Trophoblast cell (in vitro differentiated cells and primary cell): ENCODE measurements at regions not wholly inside any gene's neighbourhood (a gene's known extent, or its start where the extent isn't known, plus 50 kb on each side); places are given as distances from the start of the nearest gene placed in this dataset.
"Not testable (repeated sequence)": the region's sequence is repeated elsewhere in the genome, so short reads cannot be mapped to it uniquely, and the experiment has no call there.

ENCODE experiments used
- DNase-seq, 2 donors: peaks; one replicate each; pipeline ENCODE4 v3.0.0-alpha.2; 2016
- H2AFZ ChIP-seq: 2 replicates; pipeline ENCODE4 v1.6.1; 2013; ENCODE audit warnings: low read length, moderate library complexity, mild to moderate bottlenecking; ENCODE audit not compliant: insufficient read depth, poor library complexity
- H2AK5ac ChIP-seq: 2 replicates; pipeline ENCODE4 v1.6.1; 2013; ENCODE audit warnings: mild to moderate bottlenecking, low read length
- H2BK120ac ChIP-seq: 2 replicates; pipeline ENCODE4 v1.6.1; 2013; ENCODE audit warnings: low read length, mild to moderate bottlenecking, moderate library complexity; ENCODE audit not compliant: insufficient read depth, poor library complexity
- H2BK12ac ChIP-seq: 2 replicates; pipeline ENCODE4 v1.6.1; 2013; ENCODE audit warnings: mild to moderate bottlenecking, low read length, moderate library complexity
- H2BK5ac ChIP-seq: 2 replicates; pipeline ENCODE4 v1.6.1; 2013; ENCODE audit warnings: low read length, low read depth, moderate library complexity, mild to moderate bottlenecking; ENCODE audit not compliant: poor library complexity
- H3K14ac ChIP-seq: 2 replicates; pipeline ENCODE4 v1.6.1; 2013; ENCODE audit warnings: mild to moderate bottlenecking, low read length
- H3K18ac ChIP-seq: 2 replicates; pipeline ENCODE4 v1.6.1; 2013; ENCODE audit warnings: mild to moderate bottlenecking, low read length
- H3K23ac ChIP-seq: 2 replicates; pipeline ENCODE4 v1.6.1; 2013; ENCODE audit warnings: low read length
- H3K27ac ChIP-seq: 2 replicates; pipeline ENCODE4 v1.5.1; 2013; ENCODE audit warnings: low read depth, mild to moderate bottlenecking, inconsistent platforms, low read length, moderate library complexity
- H3K27me3 ChIP-seq: 2 replicates; pipeline ENCODE4 v1.6.1; 2013; ENCODE audit warnings: inconsistent platforms, mild to moderate bottlenecking, low read length, moderate library complexity; ENCODE audit not compliant: insufficient read depth
- H3K36me3 ChIP-seq, 2 experiments: 1 replicate in 1 of 2; 2 replicates in 1 of 2; pipeline ENCODE4 v1.6.1; 2013; ENCODE audit warnings: low read length in 2 of 2, mild to moderate bottlenecking in 2 of 2, moderate library complexity in 1 of 2; ENCODE audit not compliant: insufficient read depth in 2 of 2, control insufficient read depth in 1 of 2
- H3K4ac ChIP-seq: 2 replicates; pipeline ENCODE4 v1.6.1; 2013; ENCODE audit warnings: low read depth, mild to moderate bottlenecking, low read length, moderate library complexity
- H3K4me1 ChIP-seq, 2 experiments: 1 replicate in 1 of 2; 2 replicates in 1 of 2; pipeline ENCODE4 v1.6.1; 2013; ENCODE audit warnings: low read length in 2 of 2, mild to moderate bottlenecking in 2 of 2, moderate library complexity in 1 of 2; ENCODE audit not compliant: insufficient read depth in 2 of 2, control insufficient read depth in 1 of 2
- H3K4me2 ChIP-seq: 2 replicates; pipeline ENCODE4 v1.6.1; 2013; ENCODE audit warnings: inconsistent platforms, mild to moderate bottlenecking, low read length, moderate library complexity
- H3K4me3 ChIP-seq: 2 replicates; pipeline ENCODE4 v1.5.1; 2013; ENCODE audit warnings: mild to moderate bottlenecking, low read depth, low read length, inconsistent platforms
- H3K79me1 ChIP-seq: one replicate; pipeline ENCODE4 v1.6.1; 2013; ENCODE audit warnings: low read length
- H3K79me2 ChIP-seq: 2 replicates; pipeline ENCODE4 v1.6.1; 2013; ENCODE audit warnings: low read length, mild to moderate bottlenecking; ENCODE audit not compliant: control insufficient read depth, insufficient read depth, poor library complexity
- H3K9ac ChIP-seq: 2 replicates; pipeline ENCODE4 v1.6.1; 2013; ENCODE audit warnings: mild to moderate bottlenecking, low read length
- H3K9me3 ChIP-seq: 2 replicates; pipeline ENCODE4 v1.6.1; 2013; ENCODE audit warnings: low read depth, mild to moderate bottlenecking, control low read depth, inconsistent platforms, low read length; ENCODE audit not compliant: insufficient read depth
- H4K12ac ChIP-seq: 2 replicates; pipeline ENCODE4 v1.6.1; 2013; ENCODE audit warnings: low read depth, mild to moderate bottlenecking, low read length, moderate library complexity
- H4K8ac ChIP-seq: 2 replicates; pipeline ENCODE4 v1.6.1; 2013; ENCODE audit warnings: low read depth, mild to moderate bottlenecking, low read length, moderate library complexity
- H4K91ac ChIP-seq: one replicate; pipeline ENCODE4 v1.6.1; 2013; ENCODE audit warnings: low read depth, mild to moderate bottlenecking, low read length, moderate library complexity
- WGBS: extraction: QIAGEN DNeasy Blood & Tissue Kit; methylation state at CpG from one replicate; pipeline ENCODE4 v1.1.7; 2013; ENCODE audit warnings: missing lambda C conversion rate; ENCODE audit not compliant: insufficient read length, insufficient coverage; ENCODE audit errors: extremely low coverage; 5-methylcytosine and 5-hydroxymethylcytosine counted together

GRCh38 chrX:42188730-42189129, 265.4 kb upstream of the CASK start:
- no peak overlapping the region for H3K27ac ChIP-seq
- no peak overlapping the region for H4K91ac ChIP-seq
- H3K18ac ChIP-seq, result no peak overlapping the region
- H3K4me2 ChIP-seq, result no peak overlapping the region
- H3K9me3 ChIP-seq, result no peaks in the 10 kb centered on the region
- H2BK5ac ChIP-seq, result no peak overlapping the region
- no peak overlapping the region for H3K4me3 ChIP-seq
- H3K14ac ChIP-seq, result no peak overlapping the region
- H3K79me2 ChIP-seq, result no peaks in the 10 kb centered on the region
- H3K27me3 ChIP-seq, result no peaks in the 10 kb centered on the region
- H2AFZ ChIP-seq, result no peak overlapping the region
- H3K23ac ChIP-seq, result no peak overlapping the region
- H2BK12ac ChIP-seq, result no peak overlapping the region
- H4K12ac ChIP-seq, result no peak overlapping the region
- H3K79me1 ChIP-seq, result no peaks in the 10 kb centered on the region
- DNase-seq, result no peak
- H2BK120ac ChIP-seq, result no peak overlapping the region
- no peak overlapping the region for H4K8ac ChIP-seq
- H3K36me3 ChIP-seq, result no peaks in the 10 kb centered on the region
- no CpG with 5 or more reads among the region's 5 CpGs for WGBS
- no peak overlapping the region for H3K4ac ChIP-seq
- H3K4me1 ChIP-seq, result no peaks in the 10 kb centered on the region
- H2AK5ac ChIP-seq, result no peak overlapping the region
- no peak overlapping the region for H3K9ac ChIP-seq

GRCh38 chrX:42176789-42177188, 253.4 kb upstream of the CASK start:
- no peaks in the 10 kb centered on the region for H3K36me3 ChIP-seq
- H2BK12ac ChIP-seq, result no peak overlapping the region
- H3K9ac ChIP-seq, result no peak overlapping the region
- H2BK120ac ChIP-seq, result no peak overlapping the region
- no peak overlapping the region for H3K4me3 ChIP-seq
- no peaks in the 10 kb centered on the region for H3K4me1 ChIP-seq
- no peak for DNase-seq
- no peak overlapping the region for H2AK5ac ChIP-seq
- H2AFZ ChIP-seq, result no peak overlapping the region
- H2BK5ac ChIP-seq, result no peak overlapping the region
- no peak overlapping the region for H3K4ac ChIP-seq
- no peak overlapping the region for H4K91ac ChIP-seq
- H3K79me2 ChIP-seq, result no peaks in the 10 kb centered on the region
- no peak overlapping the region for H3K14ac ChIP-seq
- H4K8ac ChIP-seq, result no peak overlapping the region
- no peaks in the 10 kb centered on the region for H3K27me3 ChIP-seq
- no peak overlapping the region for H3K4me2 ChIP-seq
- H3K27ac ChIP-seq, result no peak overlapping the region
- WGBS, result no CpG with 5 or more reads among the region's 6 CpGs
- H3K18ac ChIP-seq, result no peak overlapping the region
- no peaks in the 10 kb centered on the region for H3K79me1 ChIP-seq
- no peak overlapping the region for H4K12ac ChIP-seq
- no peaks in the 10 kb centered on the region for H3K9me3 ChIP-seq
- no peak overlapping the region for H3K23ac ChIP-seq

DNA sequence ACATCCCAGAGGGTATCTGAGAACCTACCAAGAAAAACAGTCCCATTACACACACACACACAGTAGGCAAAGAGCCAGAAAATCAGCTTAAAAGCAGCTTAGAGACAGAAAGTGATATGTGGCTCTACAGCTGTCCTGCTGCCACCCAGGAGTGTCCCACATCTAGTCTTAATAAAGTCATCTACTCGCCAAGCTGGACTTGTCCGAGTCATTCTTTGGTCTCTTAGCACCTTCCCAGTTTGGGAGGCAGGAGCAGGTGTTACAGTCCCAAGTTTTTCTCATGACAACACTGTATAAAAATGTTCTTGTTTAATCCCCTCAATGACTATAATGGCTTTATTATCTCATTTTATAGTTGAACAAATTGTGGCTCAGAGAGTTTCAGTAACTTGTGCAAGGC, 252.5 kb upstream of the CASK start:
- H2AFZ ChIP-seq, result no peak overlapping the region
- no peak overlapping the region for H3K14ac ChIP-seq
- no peak for DNase-seq
- H3K4me2 ChIP-seq, result no peak overlapping the region
- no peak overlapping the region for H2AK5ac ChIP-seq
- H2BK12ac ChIP-seq, result no peak overlapping the region
- no CpG with 5 or more reads among the region's 2 CpGs for WGBS
- no peak overlapping the region for H2BK5ac ChIP-seq
- H3K79me1 ChIP-seq, result no peaks in the 10 kb centered on the region
- no peak overlapping the region for H4K91ac ChIP-seq
- H3K36me3 ChIP-seq, result no peaks in the 10 kb centered on the region
- no peak overlapping the region for H3K4ac ChIP-seq
- H3K4me1 ChIP-seq, result no peaks in the 10 kb centered on the region
- H3K9me3 ChIP-seq, result no peaks in the 10 kb centered on the region
- H3K27ac ChIP-seq, result no peak overlapping the region
- H3K4me3 ChIP-seq, result no peak overlapping the region
- no peaks in the 10 kb centered on the region for H3K79me2 ChIP-seq
- H3K23ac ChIP-seq, result no peak overlapping the region
- H3K9ac ChIP-seq, result no peak overlapping the region
- no peaks in the 10 kb centered on the region for H3K27me3 ChIP-seq
- no peak overlapping the region for H4K8ac ChIP-seq
- H2BK120ac ChIP-seq, result no peak overlapping the region
- H4K12ac ChIP-seq, result no peak overlapping the region
- H3K18ac ChIP-seq, result no peak overlapping the region

DNA sequence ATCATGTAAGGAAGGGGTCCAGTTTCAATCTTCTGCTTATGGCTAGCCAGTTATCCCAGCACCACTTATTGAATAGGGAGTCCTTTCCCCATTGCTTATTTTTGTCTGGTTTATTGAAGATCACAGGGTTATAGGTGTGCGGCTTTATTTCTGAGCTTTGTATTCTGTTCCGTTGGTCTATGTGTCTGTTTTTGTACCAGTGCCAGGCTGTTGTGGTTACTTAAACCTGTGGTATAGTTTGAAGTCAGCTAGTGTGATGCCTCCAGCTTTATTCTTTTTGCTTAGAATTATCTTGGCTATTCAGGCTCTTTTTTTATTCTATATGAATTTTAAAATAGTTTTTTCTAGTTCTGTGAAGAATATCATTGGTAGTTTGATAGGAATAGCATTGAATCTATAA, 234.6 kb upstream of the CASK start:
- not testable (repeated sequence) for H3K9ac ChIP-seq, H3K18ac ChIP-seq, H3K27me3 ChIP-seq, H3K4me3 ChIP-seq, H3K14ac ChIP-seq, H2AFZ ChIP-seq, H4K91ac ChIP-seq, H2BK120ac ChIP-seq, H3K23ac ChIP-seq, H3K79me2 ChIP-seq, H3K4me2 ChIP-seq, H2AK5ac ChIP-seq, H3K4ac ChIP-seq, H3K36me3 ChIP-seq, H3K79me1 ChIP-seq, H2BK12ac ChIP-seq, H3K9me3 ChIP-seq, H2BK5ac ChIP-seq, DNase-seq, H4K8ac ChIP-seq, H3K27ac ChIP-seq, H4K12ac ChIP-seq, H3K4me1 ChIP-seq
- no CpG with 5 or more reads among the region's 2 CpGs for WGBS
